GM12891 (cell line): ENCODE measurements at regions not wholly inside any gene's neighbourhood (a gene's known extent, or its start where the extent isn't known, plus 50 kb on each side); places are given as distances from the start of the nearest gene placed in this dataset.

Experiments used
- DNase-seq: peaks from one replicate; pipeline ENCODE4 v3.0.0; 2011; ENCODE audit warnings: low spot score; ENCODE audit not compliant: insufficient read length
- FAIRE-seq: peaks from 2 replicates; lab custom pipeline; 2011; peaks lifted over from hg19 to GRCh38; lab: Jason Lieb, UNC
- PAX5 ChIP-seq: IDR thresholded peaks from 2 replicates; pipeline ENCODE4 v1.6.1; 2011; ENCODE audit warnings: low read length, moderate library complexity, mild to moderate bottlenecking; ENCODE audit not compliant: insufficient read depth, severe bottlenecking
- POLR2A ChIP-seq: IDR thresholded peaks from 2 replicates; pipeline ENCODE4 v1.6.1; 2011; ENCODE audit warnings: low read depth, low read length, control low read depth
- POLR2AphosphoS5 ChIP-seq: IDR thresholded peaks from 2 replicates; pipeline ENCODE4 v1.6.1; 2011; ENCODE audit warnings: low read depth, low read length, control low read depth
- POU2F2 ChIP-seq: IDR thresholded peaks from 2 replicates; pipeline ENCODE4 v1.6.1; 2011; ENCODE audit warnings: low read depth, mild to moderate bottlenecking, control low read depth, low read length, moderate library complexity
- SPI1 ChIP-seq: IDR thresholded peaks from 2 replicates; pipeline ENCODE4 v1.6.1; 2011; ENCODE audit warnings: low read depth, low read length, control low read depth
- TAF1 ChIP-seq: IDR thresholded peaks from 2 replicates; pipeline ENCODE4 v1.6.1; 2011; ENCODE audit warnings: low read depth, low read length, control low read depth

DNA sequence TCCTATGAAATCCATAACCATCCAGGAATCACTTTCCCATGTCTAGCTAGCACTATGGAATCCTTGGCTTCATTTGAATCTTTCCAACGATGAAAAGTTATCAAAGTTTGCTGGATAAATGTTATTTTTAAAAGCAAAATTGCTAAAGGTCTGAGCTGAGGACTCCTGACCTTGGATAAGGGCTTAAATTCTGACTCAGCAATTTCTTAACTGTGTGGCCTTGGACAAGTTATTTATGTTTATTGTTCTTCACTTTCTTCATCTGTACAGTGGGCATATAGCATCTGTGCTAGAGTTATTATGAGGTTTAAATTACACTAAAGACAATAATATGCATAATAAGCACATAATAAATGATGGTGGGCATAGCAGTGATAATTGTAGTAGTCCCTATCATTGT, 227.5 kb downstream of the KCNS3 start:
- TF ChIP-seq TAF1 (no peak), POLR2AphosphoS5 (no peak), PAX5 (no peak), POLR2A (no peak), POU2F2 (no peak), SPI1 (no peak)
- no peak for DNase-seq
- no peak for FAIRE-seq

DNA sequence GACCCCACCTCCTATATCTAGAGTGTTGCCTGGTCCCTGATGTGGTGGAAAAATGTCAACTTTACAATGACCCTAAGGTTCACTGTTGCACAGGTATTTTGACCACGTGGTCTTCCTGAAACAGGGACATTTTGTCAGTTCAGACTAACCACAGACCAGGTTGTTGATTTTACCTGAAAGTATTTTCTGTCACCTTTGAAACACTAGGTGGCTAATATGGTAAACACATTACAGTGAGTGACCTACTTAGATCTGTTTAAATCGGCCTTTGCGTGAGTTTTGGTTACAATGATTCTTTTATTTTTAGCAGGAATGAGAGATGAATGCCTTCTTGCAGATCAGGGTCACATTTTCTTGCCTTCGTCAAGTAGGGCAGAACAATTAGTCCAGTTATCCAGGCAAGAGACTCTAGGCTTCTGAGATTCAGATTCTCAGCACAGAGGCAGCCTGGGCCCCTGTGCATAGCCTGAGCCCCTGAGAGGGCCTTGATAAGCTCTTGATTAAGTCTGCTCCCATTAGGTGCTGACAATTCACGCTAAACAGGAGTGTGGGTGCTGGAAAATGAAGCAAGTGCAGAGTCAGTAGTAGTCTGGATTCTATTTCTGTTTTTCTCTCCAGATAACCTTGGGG, 226.2 kb downstream of the KCNS3 start:
- FAIRE-seq (no peak), DNase-seq (no peak)
- TF ChIP-seq PAX5: no peak
- TF ChIP-seq TAF1: no peak
- no peak for TF ChIP-seq POLR2A
- no peak for TF ChIP-seq SPI1
- TF ChIP-seq POLR2AphosphoS5: no peak
- TF ChIP-seq POU2F2: no peak

DNA sequence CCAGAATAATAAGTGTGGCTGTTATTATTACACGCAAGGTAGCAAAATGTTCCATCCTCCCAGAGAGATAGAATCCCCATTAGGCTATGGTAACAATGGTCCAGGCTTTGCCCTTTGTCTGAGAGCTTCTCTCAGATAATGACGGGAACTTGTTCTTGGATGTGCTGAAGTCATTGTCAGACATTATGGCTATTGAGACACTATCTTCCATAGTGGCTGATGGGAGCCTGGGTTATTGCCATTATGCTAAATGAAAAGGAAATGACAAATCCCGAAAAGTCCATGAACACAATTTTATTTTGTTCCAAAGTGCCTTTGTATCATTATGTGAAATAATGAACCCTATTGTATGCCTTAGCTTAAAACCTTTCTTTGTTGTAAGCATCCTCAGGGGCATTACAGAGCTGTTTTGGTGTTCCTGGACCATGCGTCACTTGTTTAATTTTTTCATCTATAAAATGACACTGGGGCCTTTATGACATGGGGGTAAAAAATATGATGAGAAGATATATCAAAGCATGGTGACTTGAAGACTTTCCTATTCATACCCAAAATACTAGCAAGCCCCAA, 218.5 kb downstream of the KCNS3 start:
- TF ChIP-seq POLR2A (no peak), PAX5 (no peak), SPI1 (no peak), POLR2AphosphoS5 (no peak), POU2F2 (no peak), TAF1 (no peak)
- DNase-seq (no peak), FAIRE-seq (no peak)

DNA sequence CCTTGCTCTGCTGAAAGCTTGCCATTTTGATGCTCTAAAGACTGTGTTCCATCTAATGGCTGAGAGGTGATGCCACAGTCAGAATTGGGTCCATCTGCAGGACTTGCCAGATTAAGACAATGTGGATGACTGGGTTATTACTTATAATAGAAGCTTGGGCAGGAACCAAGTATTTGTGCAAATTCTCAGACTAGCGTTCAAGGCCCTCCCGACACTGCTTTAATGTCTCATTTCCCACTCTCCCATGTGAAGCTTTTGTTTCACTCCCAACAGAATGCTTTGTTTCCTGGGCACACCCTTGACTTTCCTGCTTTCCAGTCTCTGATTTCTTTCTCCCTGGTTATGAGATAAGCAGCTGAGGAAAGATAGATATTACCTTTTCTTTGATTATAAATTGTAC, 215.8 kb downstream of the KCNS3 start:
- no peak for TF ChIP-seq TAF1
- DNase-seq (no peak), FAIRE-seq (no peak)

DNA sequence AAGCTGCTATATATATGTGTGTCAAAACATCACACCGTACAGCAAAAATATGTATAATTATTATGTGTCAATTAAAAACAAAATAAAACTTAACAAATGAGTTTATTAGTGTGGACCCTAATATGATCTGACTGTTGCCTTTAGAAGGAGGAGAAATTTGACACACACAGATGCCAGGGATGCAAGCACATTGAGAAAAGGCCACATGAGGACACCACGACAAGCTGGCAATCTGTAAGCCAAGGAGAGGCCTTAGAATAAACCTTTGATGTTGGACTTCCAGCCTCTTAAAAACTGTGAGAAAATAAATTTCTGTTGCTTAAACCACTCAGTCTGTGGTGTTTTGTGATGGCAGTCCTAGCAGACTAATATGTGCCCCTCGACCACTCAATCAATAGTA, 214.7 kb downstream of the KCNS3 start:
- no peak for DNase-seq
- FAIRE-seq: no peak
- TF ChIP-seq POU2F2 (no peak), POLR2AphosphoS5 (no peak), SPI1 (no peak), POLR2A (no peak), PAX5 (no peak), TAF1 (no peak)

DNA sequence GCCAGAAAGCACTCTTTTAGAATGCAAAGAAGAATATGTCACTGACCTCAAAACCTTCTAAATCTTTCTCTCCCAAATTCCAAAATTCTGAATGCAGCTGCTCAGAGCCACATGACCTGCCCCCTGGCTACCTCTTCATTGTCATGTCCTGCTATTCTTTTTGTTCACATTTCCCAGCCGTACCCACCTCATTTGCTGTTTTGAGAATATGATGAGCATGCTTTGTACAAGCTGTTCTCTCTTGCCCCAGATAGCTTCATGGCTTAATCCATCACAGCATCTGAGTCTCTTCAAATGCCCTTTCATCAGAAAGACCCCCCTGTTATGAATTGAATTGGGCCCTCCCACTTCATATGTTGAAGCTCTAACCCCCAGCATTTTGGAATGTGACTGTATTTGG, 214.3 kb downstream of the KCNS3 start:
- FAIRE-seq (no peak), DNase-seq (no peak)
- TF ChIP-seq POLR2AphosphoS5 (no peak), TAF1 (no peak), POLR2A (no peak), POU2F2 (no peak), SPI1 (no peak), PAX5 (no peak)

DNA sequence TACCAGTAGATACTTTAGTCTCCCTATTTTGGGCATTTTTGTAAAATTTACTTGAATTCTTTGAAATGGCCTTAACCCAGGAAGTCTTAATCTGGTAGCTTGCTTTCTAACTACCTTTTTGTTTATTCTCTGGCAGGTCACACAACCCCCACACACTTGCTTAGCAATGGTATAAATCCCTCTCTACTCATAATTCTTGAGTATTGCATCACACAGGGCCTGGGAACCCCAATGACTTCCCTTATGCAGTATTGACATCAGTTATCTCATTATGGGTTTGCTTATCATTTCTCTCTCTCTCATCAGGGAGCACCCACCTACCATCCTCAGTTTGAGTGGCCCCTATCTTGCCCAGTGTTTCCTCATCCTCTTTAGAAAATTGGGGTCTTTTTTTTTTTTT, 207.1 kb downstream of the KCNS3 start:
- DNase-seq (no peak), FAIRE-seq (no peak)
- no peak for TF ChIP-seq POLR2A
- no peak for TF ChIP-seq PAX5
- TF ChIP-seq TAF1: no peak
- no peak for TF ChIP-seq SPI1
- TF ChIP-seq POU2F2: no peak
- no peak for TF ChIP-seq POLR2AphosphoS5

DNA sequence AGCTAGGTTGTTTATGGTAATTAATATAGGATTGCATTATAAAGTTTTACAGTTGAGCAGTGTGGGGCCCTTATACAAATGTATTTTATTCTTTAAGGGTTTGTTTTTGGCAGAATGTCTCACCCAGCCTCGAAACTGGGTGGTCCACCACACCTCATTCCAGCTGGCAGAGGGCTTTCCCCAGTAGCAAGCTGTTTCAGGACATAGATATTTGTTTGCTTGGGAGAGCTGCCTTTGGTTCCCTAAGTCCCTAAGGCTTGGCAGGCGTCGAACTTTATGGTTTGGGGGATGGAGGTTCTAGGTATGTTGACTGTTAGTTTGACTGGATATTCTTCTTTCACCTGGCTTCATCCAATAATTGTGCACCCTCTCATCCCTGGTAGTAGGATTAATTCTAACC, 205.9 kb downstream of the KCNS3 start:
- DNase-seq (no peak), FAIRE-seq (no peak)
- TF ChIP-seq TAF1 (no peak), SPI1 (no peak), POLR2AphosphoS5 (no peak), PAX5 (no peak), POU2F2 (no peak), POLR2A (no peak)

DNA sequence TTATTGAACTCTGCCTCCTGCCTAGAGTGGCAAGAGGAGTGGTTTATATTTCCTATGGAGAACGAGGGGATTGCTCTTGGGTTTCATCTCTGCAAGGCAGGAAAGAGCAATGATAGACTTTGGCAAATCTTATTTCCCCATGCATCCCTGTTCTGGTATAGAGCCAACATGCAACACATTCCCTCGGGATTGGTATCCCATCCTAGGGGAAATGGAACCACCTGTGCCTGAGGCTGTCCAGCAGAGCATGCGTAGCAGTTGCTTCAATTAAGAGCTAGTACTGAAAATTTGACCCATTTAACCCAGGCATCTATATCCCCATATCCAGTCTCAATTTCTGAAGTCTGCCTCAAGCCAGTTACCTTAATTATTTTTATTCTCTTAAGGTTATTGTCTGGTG, 205.3 kb downstream of the KCNS3 start:
- no peak for DNase-seq
- TF ChIP-seq POLR2A (no peak), POU2F2 (no peak), PAX5 (no peak), POLR2AphosphoS5 (no peak), SPI1 (no peak), TAF1 (no peak)
- FAIRE-seq: no peak

DNA sequence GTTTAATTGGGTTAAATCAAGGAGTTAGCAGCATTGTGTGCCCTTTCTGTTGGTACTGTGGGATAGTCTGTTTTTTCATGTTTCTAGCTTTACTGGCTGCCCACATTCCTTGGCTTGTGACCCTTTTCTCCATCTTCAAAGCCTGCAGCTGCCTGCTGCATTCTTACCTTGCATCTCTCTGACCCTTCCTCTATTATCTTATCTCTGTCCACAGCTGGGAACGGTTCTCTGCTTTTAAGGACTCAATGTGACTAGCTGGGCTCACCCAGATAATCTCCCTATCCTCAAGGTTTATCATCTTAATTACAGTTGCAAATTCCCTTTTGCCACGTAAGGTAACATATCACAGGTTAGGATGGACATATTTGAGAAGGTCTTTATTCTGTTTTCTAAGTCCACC, 199.7 kb downstream of the KCNS3 start:
- DNase-seq (no peak), FAIRE-seq (no peak)
- TF ChIP-seq POLR2A (no peak), POU2F2 (no peak), POLR2AphosphoS5 (no peak), PAX5 (no peak), TAF1 (no peak), SPI1 (no peak)
